ENCODE measurements at regions not wholly inside any gene's neighbourhood (a gene's known extent, or its start where the extent isn't known, plus 50 kb on each side); places are given as distances from the start of the nearest gene placed in this dataset.
"Not testable (repeated sequence)": the region's sequence is repeated elsewhere in the genome, so short reads cannot be mapped to it uniquely, and the experiment has no call there.

DNA sequence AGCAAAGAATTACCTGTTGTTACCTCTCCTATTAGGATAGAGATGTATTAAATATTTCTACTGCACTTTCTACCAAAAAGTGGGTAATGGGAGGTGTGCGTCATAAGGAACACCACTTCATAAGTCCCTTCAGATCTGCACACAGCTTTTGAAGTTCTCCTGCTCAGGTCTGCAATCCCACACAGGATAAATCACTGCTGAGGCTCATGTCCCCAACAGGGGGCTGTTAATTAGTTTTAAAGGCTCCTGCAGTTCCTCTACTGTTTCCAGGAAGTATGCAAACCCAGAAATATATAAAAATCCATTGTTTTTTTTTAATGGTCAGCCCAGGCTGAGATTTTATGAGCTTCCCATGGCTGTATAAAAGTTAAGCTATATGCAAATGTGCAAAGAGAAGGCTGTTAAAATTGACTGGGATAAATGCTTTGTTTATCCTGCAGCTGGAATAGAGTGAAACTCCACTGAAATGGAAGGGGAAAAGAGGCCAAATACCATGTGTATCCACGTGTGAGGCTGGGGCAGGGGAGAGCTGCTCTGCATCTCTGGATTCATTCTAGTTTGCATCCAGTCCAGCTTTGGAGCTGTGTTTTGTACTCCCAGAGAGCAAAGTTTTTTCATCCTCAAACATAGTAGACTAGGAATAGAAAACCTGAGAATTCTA is 903.7 kb downstream of the TDRD15 start:
- DNase-seq: no peak

DNA sequence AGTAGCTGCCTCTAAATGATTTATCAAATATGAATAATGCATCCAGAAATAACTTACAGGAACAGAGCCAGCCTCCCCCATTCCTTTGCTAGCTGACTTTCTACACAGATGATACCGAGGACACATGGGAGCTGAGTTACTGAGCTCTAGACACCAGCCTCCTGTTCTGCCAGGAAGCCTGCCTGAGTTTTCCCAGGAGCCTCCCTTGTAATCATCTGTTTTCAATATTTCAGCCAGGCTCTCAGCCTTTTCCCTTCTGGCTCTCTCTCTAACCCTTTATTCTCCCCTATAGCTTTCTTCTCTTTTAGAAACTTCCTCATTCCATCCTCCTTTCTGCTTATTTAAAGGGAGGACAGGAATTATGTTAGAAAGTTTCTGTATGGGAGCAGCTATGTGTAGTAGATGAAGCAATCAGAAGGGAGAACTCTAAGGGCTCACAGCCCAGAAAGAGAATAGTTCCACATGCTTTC is 911.6 kb downstream of the TDRD15 start:
- DNase-seq: no peak

DNA sequence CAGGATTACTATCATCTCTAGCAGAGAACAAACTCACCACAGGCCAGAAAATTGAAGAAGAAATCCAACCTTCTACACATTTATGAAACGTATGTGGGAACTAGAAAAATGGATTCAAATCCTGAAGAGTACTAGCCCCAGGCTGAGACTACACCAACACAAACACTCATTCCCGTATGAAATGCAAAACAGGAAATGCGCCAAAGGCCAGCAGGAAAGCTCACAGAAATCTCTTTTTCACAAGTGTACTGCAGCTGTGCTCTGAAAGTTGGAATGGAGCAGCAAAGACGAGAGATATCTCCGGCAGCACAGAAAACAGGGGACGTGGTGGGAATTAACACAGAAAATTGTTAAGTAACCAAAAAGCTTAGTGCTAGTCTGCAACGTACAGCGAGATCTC is 913.5 kb downstream of the TDRD15 start:
- no peak for DNase-seq

DNA sequence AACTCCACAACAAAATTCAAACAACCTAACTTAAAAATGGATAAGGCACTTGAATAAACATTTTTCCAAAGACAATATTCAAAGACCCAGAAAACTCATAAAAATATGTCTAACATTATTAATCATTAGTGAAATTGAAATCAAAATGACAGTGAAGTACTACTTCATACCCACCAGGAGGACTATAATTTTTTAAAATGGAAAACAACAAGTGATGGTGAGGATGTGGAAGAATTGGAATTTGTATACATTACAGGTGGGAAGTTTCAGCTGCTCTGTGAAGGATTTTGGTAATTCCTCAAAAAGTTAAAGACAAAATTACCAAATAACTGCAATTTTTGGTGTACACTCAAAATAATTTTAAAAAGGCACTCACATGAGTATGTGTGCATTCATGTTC is 920.0 kb downstream of the TDRD15 start:
- DNase-seq: no peak

DNA sequence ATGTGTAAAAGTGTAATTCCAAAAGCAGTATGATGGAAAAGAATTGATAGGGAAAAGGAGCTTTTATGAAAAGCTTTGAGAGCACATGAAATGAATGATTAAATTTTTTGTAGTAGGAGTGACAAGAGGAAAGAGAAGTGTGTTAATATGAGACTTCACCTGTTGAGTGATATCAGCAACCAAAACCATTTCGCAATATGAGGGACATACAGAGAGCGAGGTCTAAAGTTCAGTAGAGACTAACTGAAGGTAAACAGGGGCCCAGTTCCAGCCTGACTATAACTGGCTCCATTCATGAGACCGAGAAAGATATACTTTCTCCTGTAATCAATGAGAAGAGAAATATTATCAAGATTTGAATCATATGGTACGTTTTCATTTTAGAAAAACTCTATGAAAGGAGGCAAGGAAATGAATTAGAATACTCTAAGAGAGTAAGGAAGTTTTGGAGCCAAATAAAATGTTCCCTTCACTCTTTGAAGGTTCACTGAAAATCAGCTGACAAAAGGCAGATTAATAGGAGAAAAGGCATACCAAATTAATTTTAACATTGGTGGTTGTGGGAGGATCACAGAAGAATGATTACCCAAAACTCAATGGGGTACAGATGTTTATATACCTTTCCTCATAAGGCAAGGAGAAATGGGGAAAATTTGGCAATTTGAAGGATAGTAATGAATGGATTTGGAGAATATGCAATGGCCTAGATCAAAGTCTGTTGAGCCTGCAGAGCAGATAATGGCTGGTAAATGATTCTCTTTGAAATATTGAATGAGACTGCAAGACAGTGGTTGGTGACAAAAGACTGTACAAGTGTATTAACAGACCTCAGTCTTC is 932.2 kb downstream of the TDRD15 start:
- no peak for DNase-seq

DNA sequence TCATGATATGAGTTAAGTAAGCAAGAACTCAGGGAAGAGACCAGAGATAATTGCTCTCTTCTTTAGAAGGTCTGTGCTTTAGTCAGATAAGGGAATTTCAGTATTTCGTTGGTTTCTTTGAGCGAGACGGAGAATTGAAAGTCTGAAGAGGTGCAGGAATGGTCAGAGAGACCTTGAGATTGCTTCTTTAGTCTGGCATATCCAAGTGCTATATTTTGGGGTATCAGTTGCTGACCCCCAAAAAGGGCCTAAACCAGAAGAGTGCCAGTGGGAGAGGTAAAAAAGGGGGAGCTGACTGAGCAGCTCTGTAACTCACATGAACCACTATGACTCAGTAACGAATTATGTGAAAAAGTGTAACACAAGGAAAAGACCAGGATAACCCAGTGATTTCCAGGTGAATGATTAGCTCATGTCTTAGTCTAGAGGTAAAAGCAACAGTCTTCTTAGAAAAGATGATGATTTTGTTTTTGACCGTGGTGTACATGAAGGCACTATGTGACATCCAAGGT is 932.9 kb downstream of the TDRD15 start:
- DNase-seq: no peak

DNA sequence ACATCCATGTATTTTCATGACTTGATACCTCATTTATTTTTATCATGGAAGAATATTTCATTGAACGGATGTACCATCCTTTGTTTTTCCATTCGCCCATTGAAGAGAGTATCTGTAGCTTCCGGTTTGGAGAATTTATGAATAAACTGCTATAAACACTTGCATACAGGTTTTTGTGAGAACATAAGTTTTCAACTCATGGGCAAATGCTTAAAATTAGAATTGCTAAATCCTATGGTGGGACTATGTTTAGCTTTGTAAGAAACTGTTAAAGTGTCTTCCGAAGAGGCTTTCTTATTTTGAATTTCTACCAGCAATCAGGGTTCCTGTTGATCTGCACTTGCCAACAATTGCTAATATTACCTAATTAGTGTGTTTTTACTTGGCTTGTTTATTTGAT is 938.9 kb downstream of the TDRD15 start:
- DNase-seq: no peak

DNA sequence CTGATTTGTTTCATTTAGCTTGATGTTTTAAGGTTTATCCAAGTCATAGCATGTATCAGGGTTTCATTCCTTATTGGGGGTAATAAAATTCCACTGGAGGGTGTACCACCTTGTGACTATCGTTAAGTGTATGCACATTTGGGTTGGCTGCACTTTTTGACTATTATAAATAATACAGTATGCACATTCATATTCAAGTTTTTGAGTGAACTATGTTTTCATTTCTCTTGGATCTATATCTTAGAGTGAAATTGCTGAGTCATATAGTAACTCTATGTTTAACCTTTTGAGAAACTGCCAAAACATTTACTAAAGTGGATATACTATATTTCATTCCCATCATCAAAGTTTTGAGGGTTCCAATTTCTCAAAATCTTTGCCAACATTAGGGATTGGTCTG is 952.7 kb downstream of the TDRD15 start:
- no peak for DNase-seq

DNA sequence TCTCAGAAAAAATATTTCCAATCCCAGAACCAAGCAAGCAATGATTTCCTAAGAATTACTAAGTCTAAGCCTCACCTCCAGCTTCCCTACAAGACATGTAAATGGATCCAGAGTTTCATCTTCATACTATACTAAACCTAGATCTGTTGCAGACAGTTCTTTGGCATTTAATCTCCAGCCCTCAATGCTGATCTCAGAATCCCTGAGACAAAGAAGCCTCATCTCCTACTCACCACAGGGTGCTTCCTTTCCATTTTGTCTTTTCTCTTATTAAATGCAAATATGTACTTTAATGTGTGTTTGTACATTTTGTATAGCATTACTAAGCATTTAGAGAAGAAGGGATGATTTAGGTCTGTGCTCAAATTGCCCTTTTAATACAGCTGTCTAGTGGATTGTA is 954.9 kb downstream of the TDRD15 start:
- no peak for DNase-seq

DNA sequence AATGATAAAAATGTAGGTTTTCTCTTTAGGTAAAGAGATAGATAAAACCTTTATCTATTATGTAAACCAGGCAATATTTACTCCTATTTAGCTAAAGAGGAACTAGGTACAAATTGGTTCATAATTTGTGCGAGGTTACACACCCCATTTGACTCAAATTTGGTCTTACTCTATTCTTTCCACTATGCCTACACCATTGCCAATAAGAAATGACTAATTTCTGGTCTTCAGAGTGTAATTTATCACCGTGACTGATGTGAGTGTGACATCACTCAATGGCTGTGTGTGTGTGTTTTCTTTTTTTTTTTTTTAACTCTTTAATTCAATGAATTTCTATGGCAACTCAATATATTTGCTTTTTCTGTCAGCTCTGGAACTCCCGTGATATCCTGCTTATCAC is 955.8 kb downstream of the TDRD15 start:
- DNase-seq: peak in 1 of 2 experiments; percentile 15

DNA sequence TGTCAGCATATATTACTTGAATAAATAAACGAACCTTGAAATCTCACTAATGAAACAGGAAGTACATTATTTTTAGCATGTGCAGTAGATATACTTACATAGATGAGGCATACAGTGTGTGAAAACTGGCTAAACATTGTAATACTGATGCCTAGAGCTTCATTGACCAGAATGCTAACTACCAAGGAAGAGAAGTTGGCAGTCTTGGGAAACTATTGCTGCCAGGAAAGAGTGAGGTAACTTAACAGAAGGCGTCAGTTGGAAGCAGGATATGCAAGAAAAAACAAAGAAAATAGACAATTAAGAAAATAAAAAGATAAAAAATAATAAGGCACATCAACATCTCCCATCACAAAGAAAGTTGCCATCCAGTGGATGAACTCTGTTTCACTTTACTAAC is 963.0 kb downstream of the TDRD15 start:
- DNase-seq: no peak

DNA sequence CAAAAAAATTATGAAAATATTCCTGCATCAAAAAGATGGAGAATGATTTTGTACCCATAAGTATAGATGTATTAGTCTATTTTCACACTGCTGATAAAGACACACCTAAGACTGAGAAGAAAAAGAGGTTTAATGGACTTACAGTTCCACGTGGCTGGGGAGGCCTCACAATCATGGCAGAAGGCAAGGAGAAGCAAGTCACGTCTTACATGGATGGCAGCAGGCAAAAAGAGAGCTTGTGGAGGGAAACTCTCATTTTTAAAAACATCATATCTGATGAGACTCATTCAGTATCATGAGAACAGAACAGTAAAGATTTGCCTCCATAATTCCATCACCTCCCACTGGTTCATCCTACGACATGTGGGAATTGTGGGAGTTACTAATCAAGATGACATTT is 979.8 kb downstream of the TDRD15 start:
- DNase-seq: not testable (repeated sequence)

DNA sequence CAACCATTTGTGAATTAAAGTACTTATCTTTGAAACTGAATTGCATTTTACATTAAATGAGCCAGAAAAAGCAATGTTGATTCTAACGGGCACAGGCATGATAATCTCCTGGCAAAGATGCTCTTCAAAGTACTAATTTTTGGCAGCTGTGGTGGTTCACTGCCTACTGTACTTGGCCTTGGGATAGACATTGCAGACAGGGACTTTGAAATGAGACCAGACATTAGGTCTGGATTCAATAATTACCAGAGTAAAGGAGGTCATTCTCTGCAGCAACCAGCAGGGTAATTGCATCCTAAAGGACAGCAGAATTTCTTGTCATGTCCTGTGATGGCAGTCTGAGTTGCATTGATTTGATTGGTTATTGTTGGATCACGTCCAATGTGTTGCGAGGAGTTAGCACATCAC is 986.5 kb downstream of the TDRD15 start:
- peak in 1 of 2 experiments; percentile 9 for DNase-seq

DNA sequence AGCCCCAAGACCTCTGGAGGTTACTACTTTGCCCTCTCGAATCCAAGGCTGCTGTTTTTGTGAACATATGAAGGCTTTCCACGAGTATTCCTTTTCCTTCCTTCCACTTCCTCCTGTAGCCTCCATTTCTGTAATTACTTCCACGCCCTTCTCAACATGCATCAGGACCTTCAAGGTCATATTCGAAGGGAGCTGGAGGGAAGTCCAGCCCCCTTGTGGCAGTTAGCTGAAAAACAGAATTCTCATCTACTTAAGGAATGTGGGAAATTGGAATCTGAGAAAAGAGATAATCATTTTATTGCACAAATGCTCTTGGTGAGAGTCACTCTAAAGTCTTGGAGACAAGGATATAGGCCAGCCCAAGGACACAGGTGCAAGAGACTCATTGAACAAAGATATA is 1000.2 kb downstream of the TDRD15 start:
- DNase-seq: no peak

DNA sequence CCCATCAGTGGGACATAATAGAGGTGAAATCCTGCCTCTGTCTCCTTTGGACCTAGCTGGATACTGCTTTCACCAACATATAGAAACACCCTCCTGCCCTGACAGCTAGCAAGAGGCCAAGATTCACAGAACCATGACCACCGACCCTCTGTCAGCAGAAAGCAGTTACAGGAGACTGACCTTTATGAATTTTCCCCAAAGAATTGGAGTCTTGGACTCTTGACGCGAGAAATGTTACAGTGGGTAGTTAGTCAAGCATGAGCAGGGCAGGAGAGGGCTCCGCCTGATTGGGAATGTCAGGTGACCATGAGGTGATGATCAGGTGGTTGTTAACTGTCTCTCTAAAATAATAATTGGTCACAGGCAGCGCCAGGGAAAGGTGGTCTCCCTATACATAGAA is 1002.3 kb downstream of the TDRD15 start:
- DNase-seq: no peak

DNA sequence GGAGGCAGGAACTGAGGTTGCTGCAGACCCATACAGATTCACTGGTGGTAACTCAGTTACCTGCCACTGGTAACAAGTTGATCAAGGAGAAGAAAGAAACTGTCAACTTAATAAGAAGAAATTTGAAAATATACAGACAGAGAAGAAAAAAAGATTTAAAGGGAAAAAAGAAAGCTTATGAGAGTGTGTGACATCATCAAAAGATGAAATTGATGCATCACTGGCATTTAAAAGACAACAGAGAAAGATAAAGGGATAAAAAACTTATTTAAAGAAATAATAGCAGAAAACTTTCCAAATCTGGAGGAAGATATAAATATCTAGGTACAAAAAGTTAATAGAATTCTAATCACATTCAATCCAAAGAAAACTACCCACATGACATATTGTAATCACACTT is 1003.2 kb downstream of the TDRD15 start:
- no peak for DNase-seq

DNA sequence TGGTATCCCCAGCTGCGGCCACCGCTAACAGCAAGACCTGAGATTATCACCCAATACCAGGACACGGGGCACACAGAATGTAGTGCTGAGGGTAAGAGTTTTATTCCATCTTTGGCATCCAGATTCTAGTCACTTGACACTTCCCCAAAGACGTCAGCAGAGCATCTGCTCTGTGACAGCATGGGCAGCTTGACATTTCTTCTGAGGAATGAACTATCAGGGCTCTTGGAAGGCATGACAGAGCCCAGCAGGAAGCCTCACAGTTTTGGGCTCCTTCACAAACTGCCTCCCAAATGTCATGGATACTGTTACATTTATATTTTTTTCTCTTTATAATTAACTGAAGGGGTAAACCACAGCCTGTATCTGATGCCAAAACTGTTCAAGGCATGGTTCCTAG is 1010.7 kb downstream of the TDRD15 start:
- DNase-seq: no peak

DNA sequence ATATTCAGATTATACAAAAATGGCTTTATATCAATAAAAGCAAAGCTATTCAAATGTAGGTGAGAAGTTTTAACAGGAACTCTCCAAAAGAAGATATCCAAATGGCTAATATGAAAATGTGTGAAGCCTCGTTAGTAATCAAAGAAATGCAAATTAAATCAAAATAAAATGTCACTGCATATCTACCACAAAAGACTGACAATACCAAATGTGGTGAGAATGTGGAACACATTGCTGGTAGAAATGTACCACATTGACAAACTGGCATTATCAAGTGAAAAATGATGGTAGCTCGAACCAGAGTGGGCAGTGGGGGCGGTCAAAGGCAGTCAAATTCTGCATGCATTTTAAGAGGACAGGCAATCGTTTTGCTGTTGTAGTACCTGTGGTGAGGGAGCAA is 1012.7 kb downstream of the TDRD15 start:
- no peak for DNase-seq

DNA sequence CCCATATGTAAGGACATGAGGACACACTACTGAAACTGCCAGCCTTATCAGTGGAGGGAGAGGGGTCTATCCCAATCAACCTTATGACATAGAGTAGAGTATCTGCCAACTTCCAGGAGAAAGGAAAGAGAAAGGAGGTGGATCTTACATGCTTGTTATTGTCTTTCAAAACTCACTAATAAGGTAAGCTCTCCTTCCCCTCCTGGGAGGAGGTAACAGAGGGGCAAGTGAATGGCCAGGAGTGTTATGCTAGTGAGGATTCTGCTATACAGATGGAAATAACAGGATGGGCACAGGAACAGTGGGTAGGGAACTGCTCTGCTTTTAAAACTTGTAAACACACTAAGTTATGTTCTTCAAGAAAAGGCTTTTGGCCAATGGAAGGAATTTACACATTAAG is 1020.1 kb downstream of the TDRD15 start:
- DNase-seq: no peak

DNA sequence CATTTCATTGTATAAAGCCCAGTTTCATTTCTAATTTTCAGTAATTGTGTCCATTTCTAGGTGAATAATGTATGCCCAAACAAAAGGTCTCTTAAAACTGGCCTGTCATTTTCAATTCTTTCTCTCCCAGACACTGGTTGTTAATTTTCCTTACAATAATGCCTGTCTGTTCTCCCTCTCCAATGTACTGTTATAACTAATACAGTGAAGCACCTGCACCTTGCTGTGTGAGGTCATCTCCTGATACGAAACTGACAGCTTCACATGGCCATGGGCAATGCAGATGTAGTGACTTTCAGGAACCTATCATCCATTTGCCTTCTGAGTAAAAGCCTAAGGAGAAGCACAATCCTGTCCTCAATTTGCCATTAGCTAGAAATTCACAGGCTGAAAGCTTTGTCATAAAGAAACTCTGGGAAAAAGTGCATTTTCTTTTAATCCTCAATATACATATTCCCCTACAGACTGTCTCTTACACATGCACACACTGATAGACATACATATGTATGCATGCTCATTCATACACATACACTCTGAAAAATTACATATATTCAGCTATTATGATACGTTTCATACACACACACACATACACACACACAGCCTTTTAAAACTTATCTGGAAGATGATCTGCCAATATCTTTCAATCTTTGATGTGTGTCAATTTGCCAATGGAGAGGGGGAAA is 1030.3 kb downstream of the TDRD15 start:
- DNase-seq: peak in 1 of 2 experiments; percentile 16

DNA sequence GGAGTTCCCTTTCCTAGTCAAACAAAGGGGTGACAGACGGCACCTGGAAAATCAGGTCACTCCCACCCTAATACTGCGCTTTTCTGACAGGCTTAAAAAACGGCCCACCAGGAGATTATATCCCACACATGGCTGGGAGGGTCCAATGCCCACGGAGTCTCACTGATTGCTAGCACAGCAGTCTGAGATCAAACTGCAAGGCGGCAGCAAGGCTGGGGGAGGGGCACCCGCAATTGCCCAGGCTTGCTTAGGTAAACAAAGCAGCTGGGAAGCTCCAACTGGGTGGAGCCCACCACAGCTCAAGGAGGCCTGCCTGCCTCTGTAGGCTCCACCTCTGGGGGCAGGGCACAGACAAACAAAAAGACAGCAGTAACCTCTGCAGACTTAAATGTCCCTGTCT is 1032.9 kb downstream of the TDRD15 start:
- DNase-seq: not testable (repeated sequence)

DNA sequence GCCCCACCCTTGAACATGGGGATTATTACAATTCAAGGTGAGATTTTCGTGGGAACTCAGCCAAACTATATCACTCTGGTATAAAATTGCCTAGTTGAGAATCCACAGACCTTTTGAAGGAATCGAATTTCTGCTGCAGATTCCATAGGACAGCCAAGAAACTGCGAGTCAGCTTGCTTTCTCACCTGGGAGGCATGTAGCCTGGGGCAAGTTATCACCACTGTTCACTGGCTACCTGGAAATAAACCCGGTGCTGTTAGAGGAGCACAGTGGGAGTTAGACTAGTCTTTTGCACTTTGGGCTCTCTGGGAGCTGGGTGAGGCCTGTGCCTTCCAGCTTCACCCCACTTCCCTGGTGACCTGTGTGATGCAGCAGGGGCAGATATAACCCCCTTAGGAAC is 1043.5 kb downstream of the TDRD15 start:
- DNase-seq: no peak

DNA sequence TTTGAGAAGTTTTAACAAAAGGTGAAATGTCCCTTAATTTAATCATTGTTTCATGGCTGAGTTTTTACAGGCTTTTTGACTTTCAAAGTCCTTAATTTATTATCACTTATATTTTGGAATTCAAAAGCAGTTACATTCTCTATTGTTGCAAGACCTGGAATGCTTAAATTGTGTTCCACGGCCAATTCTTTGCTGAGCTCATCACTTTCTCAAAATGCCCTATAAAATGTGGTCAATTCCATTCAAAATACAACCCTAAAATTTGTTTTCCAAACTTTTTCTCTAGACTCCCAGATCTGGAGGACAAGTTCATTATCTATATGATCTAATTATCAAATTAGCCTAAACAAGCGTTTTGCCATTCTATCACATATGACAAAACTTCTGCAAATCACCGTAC is 1051.2 kb downstream of the TDRD15 start:
- no peak for DNase-seq

DNA sequence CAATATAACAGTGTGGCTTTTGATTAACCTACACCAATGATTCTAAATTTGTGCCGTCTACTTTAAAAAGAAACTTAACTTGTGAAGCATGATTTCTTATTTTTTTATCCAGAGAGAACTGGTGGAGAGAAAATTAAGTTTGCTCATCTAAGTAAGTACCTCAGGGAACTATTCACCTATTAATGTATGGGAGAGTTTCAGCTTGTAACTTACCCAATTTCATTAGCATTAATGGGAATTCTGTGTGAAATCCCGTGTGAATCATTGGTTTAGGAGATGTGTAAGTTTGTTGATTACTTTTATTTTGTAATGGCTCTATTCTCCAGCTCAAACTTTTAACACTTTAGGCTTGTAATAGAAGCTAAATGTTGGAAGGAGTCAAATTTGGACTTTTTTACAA is 1061.5 kb downstream of the TDRD15 start:
- DNase-seq: no peak
